ENCODE measurements at regions not wholly inside any gene's neighbourhood (a gene's known extent, or its start where the extent isn't known, plus 50 kb on each side); places are given as distances from the start of the nearest gene placed in this dataset.

- Mint-ChIP-seq H3K4me1 (no peaks in the 10 kb centered on the region), H3K9me3 (peaks cover 0 to 12% (median 3%) of the 10 kb centered on the region in 9 donors), H3K27me3 (peaks cover 0 to 7% (median 0%) of the 10 kb centered on the region in 5 donors), H3K4me3 (no peak overlapping the region), H3K36me3 (no peaks in the 10 kb centered on the region), H3K27ac (no peak overlapping the region)
- ATAC-seq (no peak), DNase-seq (no peak)
- POLR2A ChIA-PET: no interaction called here
These were observed 52.2 kb upstream of the C10orf90 start for GRCh38 chr10:126722726-126723125.

- Mint-ChIP-seq H3K27me3 (peaks cover 0 to 3% (median 0%) of the 10 kb centered on the region in 5 donors), H3K4me3 (no peak overlapping the region), H3K9me3 (peaks cover 0 to 11% (median 3%) of the 10 kb centered on the region in 9 donors), H3K27ac (no peak overlapping the region), H3K36me3 (no peaks in the 10 kb centered on the region), H3K4me1 (no peaks in the 10 kb centered on the region)
- POLR2A ChIA-PET: no interaction called here
- ATAC-seq (no peak), DNase-seq (no peak)
These were observed 52.7 kb upstream of the C10orf90 start for GRCh38 chr10:126723226-126723625.

GRCh38 chr10:126729314-126729870 is 58.9 kb upstream of the C10orf90 start:
- Mint-ChIP-seq H3K9me3 (peaks cover 0 to 12% (median 3%) of the 10 kb centered on the region in 9 donors), H3K27me3 (peaks cover 0 to 10% (median 2%) of the 10 kb centered on the region in 5 donors), H3K4me3 (no peak overlapping the region)

GRCh38 chr10:126730856-126731609 is 60.5 kb upstream of the C10orf90 start:
- peaks cover 0 to 12% (median 3%) of the 10 kb centered on the region in 9 donors for H3K9me3 Mint-ChIP-seq
- DNase-seq (no peak), ATAC-seq (no peak)
- no peaks in the 10 kb centered on the region for H3K4me1 Mint-ChIP-seq
- peaks cover 0 to 6% (median 2%) of the 10 kb centered on the region in 5 donors for H3K27me3 Mint-ChIP-seq
- no peak overlapping the region for H3K4me3 Mint-ChIP-seq
- no peak overlapping the region for H3K27ac Mint-ChIP-seq
- POLR2A ChIA-PET: no interaction called here
- no peaks in the 10 kb centered on the region for H3K36me3 Mint-ChIP-seq

More at GRCh38 chr10:126729314-126729870, 58.9 kb upstream of the C10orf90 start:
- POLR2A ChIA-PET: no interaction called here
- Mint-ChIP-seq H3K27ac (no peak overlapping the region), H3K4me1 (no peaks in the 10 kb centered on the region), H3K36me3 (no peaks in the 10 kb centered on the region)
- DNase-seq (no peak), ATAC-seq (no peak)

GRCh38 chr10:126731610-126731990 is 61.1 kb upstream of the C10orf90 start:
- peaks cover 0 to 6% (median 2%) of the 10 kb centered on the region in 5 donors for H3K27me3 Mint-ChIP-seq
- POLR2A ChIA-PET: no interaction called here
- no peak overlapping the region for H3K27ac Mint-ChIP-seq
- no peaks in the 10 kb centered on the region for H3K4me1 Mint-ChIP-seq
- H3K9me3 Mint-ChIP-seq: peaks cover 0 to 12% (median 3%) of the 10 kb centered on the region in 9 donors
- no peak for DNase-seq
- no peak overlapping the region for H3K4me3 Mint-ChIP-seq
- H3K36me3 Mint-ChIP-seq: no peaks in the 10 kb centered on the region
- no peak for ATAC-seq

- no peaks in the 10 kb centered on the region for H3K36me3 Mint-ChIP-seq
- no peak for ATAC-seq
- POLR2A ChIA-PET: no interaction called here
- no peak overlapping the region for H3K4me3 Mint-ChIP-seq
- no peaks in the 10 kb centered on the region for H3K4me1 Mint-ChIP-seq
- H3K27me3 Mint-ChIP-seq: peaks cover 0 to 6% (median 2%) of the 10 kb centered on the region in 5 donors
- H3K27ac Mint-ChIP-seq: no peak overlapping the region
- H3K9me3 Mint-ChIP-seq: peaks cover 0 to 12% (median 3%) of the 10 kb centered on the region in 9 donors
- DNase-seq: no peak
These were observed 61.8 kb upstream of the C10orf90 start for GRCh38 chr10:126732308-126732707.

- Mint-ChIP-seq H3K36me3 (no peaks in the 10 kb centered on the region), H3K4me1 (no peaks in the 10 kb centered on the region), H3K27ac (no peak overlapping the region), H3K27me3 (peaks cover 0 to 6% (median 2%) of the 10 kb centered on the region in 5 donors), H3K4me3 (no peak overlapping the region), H3K9me3 (peaks cover 0 to 12% (median 2%) of the 10 kb centered on the region in 9 donors)
- DNase-seq (no peak), ATAC-seq (no peak)
- POLR2A ChIA-PET: no interaction called here
These were observed 62.4 kb upstream of the C10orf90 start for GRCh38 chr10:126732868-126733267.

- H3K27ac Mint-ChIP-seq: no peak overlapping the region
- H3K27me3 Mint-ChIP-seq: peaks cover 0 to 6% (median 2%) of the 10 kb centered on the region in 5 donors
- no peak overlapping the region for H3K4me3 Mint-ChIP-seq
- POLR2A ChIA-PET: no interaction called here
- H3K4me1 Mint-ChIP-seq: peaks cover 0 to 2% (median 0%) of the 10 kb centered on the region in 4 donors
- ATAC-seq: no peak
- H3K9me3 Mint-ChIP-seq: peaks cover 0 to 5% (median 0%) of the 10 kb centered on the region in 9 donors
- no peaks in the 10 kb centered on the region for H3K36me3 Mint-ChIP-seq
- no peak for DNase-seq
These were observed 63.5 kb upstream of the C10orf90 start for GRCh38 chr10:126734015-126734414.

- DNase-seq (no peak), ATAC-seq (no peak)
- H3K27me3 Mint-ChIP-seq: peaks cover 0 to 6% (median 2%) of the 10 kb centered on the region in 5 donors
- POLR2A ChIA-PET: no interaction called here
- H3K36me3 Mint-ChIP-seq: no peaks in the 10 kb centered on the region
- no peak overlapping the region for H3K4me3 Mint-ChIP-seq
- H3K27ac Mint-ChIP-seq: no peak overlapping the region
- peaks cover 0 to 5% (median 0%) of the 10 kb centered on the region in 9 donors for H3K9me3 Mint-ChIP-seq
- peaks cover 0 to 2% (median 0%) of the 10 kb centered on the region in 4 donors for H3K4me1 Mint-ChIP-seq
These were observed 64.5 kb upstream of the C10orf90 start for GRCh38 chr10:126734967-126735366.

GRCh38 chr10:126736142-126736541 is 65.6 kb upstream of the C10orf90 start:
- POLR2A ChIA-PET: no interaction called here
- H3K36me3 Mint-ChIP-seq: no peaks in the 10 kb centered on the region
- H3K27me3 Mint-ChIP-seq: peaks cover 0 to 6% (median 2%) of the 10 kb centered on the region in 5 donors
- ATAC-seq (no peak), DNase-seq (no peak)
- H3K9me3 Mint-ChIP-seq: peaks cover 0 to 5% (median 0%) of the 10 kb centered on the region in 9 donors
- H3K27ac Mint-ChIP-seq: no peak overlapping the region
- no peak overlapping the region for H3K4me3 Mint-ChIP-seq
- peaks cover 0 to 2% (median 0%) of the 10 kb centered on the region in 4 donors for H3K4me1 Mint-ChIP-seq

- no peak for ATAC-seq
- Mint-ChIP-seq H3K9me3 (peaks cover 0 to 3% (median 0%) of the 10 kb centered on the region in 9 donors), H3K27me3 (peaks cover 0 to 2% (median under 1%) of the 10 kb centered on the region in 5 donors), H3K36me3 (no peaks in the 10 kb centered on the region), H3K4me1 (peaks cover 0 to 2% (median 0%) of the 10 kb centered on the region in 4 donors), H3K27ac (no peak overlapping the region), H3K4me3 (no peak overlapping the region)
- DNase-seq: no peak
- POLR2A ChIA-PET: no interaction called here
These were observed 66.2 kb upstream of the C10orf90 start for GRCh38 chr10:126736727-126737126.

- Mint-ChIP-seq H3K9me3 (peaks cover 0 to 3% (median 0%) of the 10 kb centered on the region in 9 donors), H3K27ac (no peak overlapping the region)
These were observed 67.5 kb upstream of the C10orf90 start for GRCh38 chr10:126738001-126738400.

GRCh38 chr10:126744571-126744970 is 74.1 kb upstream of the C10orf90 start:
- H3K27me3 Mint-ChIP-seq: peaks cover 0 to 3% (median 0%) of the 10 kb centered on the region in 5 donors
- POLR2A ChIA-PET: no interaction called here
- H3K9me3 Mint-ChIP-seq: peaks cover 0 to 5% (median 0%) of the 10 kb centered on the region in 9 donors
- H3K36me3 Mint-ChIP-seq: no peaks in the 10 kb centered on the region
- H3K4me3 Mint-ChIP-seq: no peak overlapping the region
- ATAC-seq: no peak
- H3K27ac Mint-ChIP-seq: no peak overlapping the region
- no peaks in the 10 kb centered on the region for H3K4me1 Mint-ChIP-seq
- DNase-seq: no peak

More at GRCh38 chr10:126738001-126738400, 67.5 kb upstream of the C10orf90 start:
- H3K4me1 Mint-ChIP-seq: peaks cover 0 to 2% (median 0%) of the 10 kb centered on the region in 4 donors
- no peak for ATAC-seq
- POLR2A ChIA-PET: no interaction called here
- H3K27me3 Mint-ChIP-seq: peaks cover 0 to 2% (median 0%) of the 10 kb centered on the region in 5 donors
- H3K4me3 Mint-ChIP-seq: no peak overlapping the region
- DNase-seq: no peak
- H3K36me3 Mint-ChIP-seq: no peaks in the 10 kb centered on the region

Data from naive thymus-derived CD8-positive, alpha-beta T cell (primary cell).